A673 (cell line): ENCODE measurements at regions not wholly inside any gene's neighbourhood (a gene's known extent, or its start where the extent isn't known, plus 50 kb on each side); places are given as distances from the start of the nearest gene placed in this dataset.

ENCODE experiments used
- CTCF ChIP-seq: fragments of 300-800, 200-600 bp; sonication (generic); conservative IDR thresholded peaks from 2 replicates; pipeline ENCODE4 v1.5.1; 2017; ENCODE audit warnings: low read depth, mild to moderate bottlenecking, antibody characterized with exemption, low read length, moderate library complexity, mixed read lengths
- EZH2 ChIP-seq: fragments of 200-600 bp; sonication (generic); IDR thresholded peaks from 2 replicates; pipeline ENCODE4 v1.6.1; 2017; ENCODE audit warnings: borderline replicate concordance, low read depth, mild to moderate bottlenecking, mixed read lengths, antibody characterized with exemption, low read length; ENCODE audit not compliant: poor library complexity, severe bottlenecking

- TF ChIP-seq CTCF (no peak), EZH2 (no peak)
Measured at GRCh38 chr12:19659086-19659485, 219.8 kb downstream of the AEBP2 start.
